CD4-positive, alpha-beta T cell (primary cell): ENCODE measurements at regions not wholly inside any gene's neighbourhood (a gene's known extent, or its start where the extent isn't known, plus 50 kb on each side); places are given as distances from the start of the nearest gene placed in this dataset.

Experiments
- ATAC-seq: fragments of 200-7000 bp; cut with Tn5 transposase; one replicate; pipeline ENCODE4 v1.10.0; 2022; ENCODE audit warnings: mild to moderate bottlenecking; ENCODE audit not compliant: poor library complexity
- CTCF ChIA-PET: fragments of 350-600 bp; sonication (Branson Sonifier 250); formaldehyde crosslinking; loops from one replicate; lab custom pipeline; 2021; ENCODE audit warnings: antibody characterized with exemption, inconsistent platforms; lab: Charles Lee
- POLR2A ChIA-PET: fragments of 350-600 bp; sonication (Branson Sonifier 250); formaldehyde crosslinking; loops from one replicate; lab custom pipeline; 2021; ENCODE audit warnings: antibody characterized with exemption, inconsistent platforms; lab: Charles Lee
- DNase-seq, 14 experiments: peaks; one replicate each; pipeline ENCODE4 v3.0.0-alpha.2; 2013 to 2020; ENCODE audit warnings: mixed read lengths in 2 of 14
- H3K27ac ChIP-seq, 2 donors: one replicate each; pipeline versions ENCODE4 v1.5.1 to v1.7.0; 2013; ENCODE audit warnings: low read length in 2 of 2, low read depth in 1 of 2, mild to moderate bottlenecking in 1 of 2
- H3K27me3 ChIP-seq, 2 experiments: 1 replicate in 1 of 2; 2 replicates in 1 of 2; pipeline versions ENCODE4 v1.6.1 to v1.7.0; 2013; ENCODE audit warnings: low read length in 2 of 2, control low read depth in 1 of 2, mild to moderate bottlenecking in 1 of 2, moderate library complexity in 1 of 2; ENCODE audit not compliant: insufficient read depth in 2 of 2, control insufficient read depth in 1 of 2
- H3K36me3 ChIP-seq: one replicate; pipeline ENCODE4 v1.6.1; 2013; ENCODE audit warnings: low read length, control low read depth; ENCODE audit not compliant: insufficient read depth
- H3K4me1 ChIP-seq: one replicate; pipeline ENCODE4 v1.6.1; 2013; ENCODE audit warnings: low read length, control low read depth; ENCODE audit not compliant: insufficient read depth
- H3K4me3 ChIP-seq: one replicate; pipeline ENCODE4 v1.5.1; 2013; ENCODE audit warnings: mild to moderate bottlenecking, low read length, moderate library complexity
- H3K9me3 ChIP-seq, 2 experiments: 1 replicate in 1 of 2; 2 replicates in 1 of 2; pipeline versions ENCODE4 v1.6.1 to v1.7.0; 2013; ENCODE audit warnings: low read length in 2 of 2, mild to moderate bottlenecking in 2 of 2, control low read depth in 1 of 2, moderate library complexity in 1 of 2; ENCODE audit not compliant: control insufficient read depth in 1 of 2, insufficient read depth in 1 of 2
- H3K27ac Mint-ChIP-seq: one replicate; pipeline ENCODE4 v1.8.0; 2020; ENCODE audit warnings: mixed read lengths
- H3K27me3 Mint-ChIP-seq: one replicate; pipeline ENCODE4 v1.8.0; 2021; ENCODE audit warnings: mixed read lengths
- H3K36me3 Mint-ChIP-seq: one replicate; pipeline ENCODE4 v1.8.0; 2021; ENCODE audit warnings: low read depth, mixed read lengths
- H3K4me1 Mint-ChIP-seq: one replicate; pipeline ENCODE4 v1.8.0; 2021; ENCODE audit warnings: low read depth, mixed read lengths
- H3K4me3 Mint-ChIP-seq: one replicate; pipeline ENCODE4 v1.8.0; 2020; ENCODE audit warnings: mild to moderate bottlenecking, mixed read lengths
- H3K9me3 Mint-ChIP-seq: one replicate; pipeline ENCODE4 v1.8.0; 2020; ENCODE audit warnings: mixed read lengths
- CTCF ChIP-seq: fragments of 200-600 bp; IDR thresholded peaks from one replicate; pipeline ENCODE4 v1.8.0; 2022; ENCODE audit warnings: antibody characterized with exemption, mild to moderate bottlenecking
- intact Hi-C, 2 experiments: fragments of 100-400 bp; cut with DNase I in 1 of 2; cut with micrococcal nuclease in 1 of 2; formaldehyde crosslinking; loops; one replicate each; pipeline versions ENCODE4 v1.15.1 to v1.9.0; 2023 to 2025; cut with DNase I, micrococcal nuclease

- Mint-ChIP-seq H3K27me3 (no peaks in the 10 kb centered on the region), H3K4me1 (no peaks in the 10 kb centered on the region), H3K36me3 (no peaks in the 10 kb centered on the region), H3K27ac (no peak overlapping the region), H3K9me3 (no peaks in the 10 kb centered on the region), H3K4me3 (no peak overlapping the region)
- no peak for TF ChIP-seq CTCF
- CTCF ChIA-PET: no interaction called here
- Histone ChIP-seq H3K27me3 (no peaks in the 10 kb centered on the region), H3K9me3 (peaks cover 0 to 18% of the 10 kb centered on the region in 2 experiments), H3K36me3 (no peaks in the 10 kb centered on the region), H3K27ac (no peak overlapping the region), H3K4me3 (no peak overlapping the region), H3K4me1 (no peaks in the 10 kb centered on the region)
- DNase-seq: no peak
- POLR2A ChIA-PET: no interaction called here
- no peak for ATAC-seq
- intact Hi-C loops: no loop called here
These were observed 272.6 kb downstream of the EFNB2 start for GRCh38 chr13:106262886-106263285.

- Histone ChIP-seq H3K27ac (no peak overlapping the region), H3K4me1 (no peaks in the 10 kb centered on the region), H3K9me3 (peaks cover 0 to 18% of the 10 kb centered on the region in 2 experiments), H3K36me3 (no peaks in the 10 kb centered on the region), H3K27me3 (no peaks in the 10 kb centered on the region), H3K4me3 (no peak overlapping the region)
- no peak overlapping the region for H3K4me3 Mint-ChIP-seq
- TF ChIP-seq CTCF: no peak
- no peaks in the 10 kb centered on the region for H3K9me3 Mint-ChIP-seq
- ChIA-PET CTCF (no interaction called here), POLR2A (no interaction called here)
- intact Hi-C loops: no loop called here
- H3K36me3 Mint-ChIP-seq: no peaks in the 10 kb centered on the region
- H3K27me3 Mint-ChIP-seq: no peaks in the 10 kb centered on the region
- DNase-seq (no peak), ATAC-seq (no peak)
- H3K27ac Mint-ChIP-seq: no peak overlapping the region
- no peaks in the 10 kb centered on the region for H3K4me1 Mint-ChIP-seq
These were observed 274.0 kb downstream of the EFNB2 start for GRCh38 chr13:106261450-106261849.

- no peak overlapping the region for H3K27ac Mint-ChIP-seq
- H3K36me3 Mint-ChIP-seq: no peaks in the 10 kb centered on the region
- Histone ChIP-seq H3K9me3 (peaks cover 0 to 18% of the 10 kb centered on the region in 2 experiments), H3K36me3 (no peaks in the 10 kb centered on the region), H3K4me3 (no peak overlapping the region), H3K27me3 (no peaks in the 10 kb centered on the region), H3K27ac (no peak overlapping the region), H3K4me1 (no peaks in the 10 kb centered on the region)
- ChIA-PET CTCF (no interaction called here), POLR2A (no interaction called here)
- DNase-seq (no peak), ATAC-seq (no peak)
- no peaks in the 10 kb centered on the region for H3K27me3 Mint-ChIP-seq
- H3K4me1 Mint-ChIP-seq: no peaks in the 10 kb centered on the region
- TF ChIP-seq CTCF: no peak
- intact Hi-C loops: no loop called here
- H3K4me3 Mint-ChIP-seq: no peak overlapping the region
- no peaks in the 10 kb centered on the region for H3K9me3 Mint-ChIP-seq
These were observed 275.1 kb downstream of the EFNB2 start for GRCh38 chr13:106260352-106260751.
